OCI-LY1 (cell line): ENCODE measurements at regions not wholly inside any gene's neighbourhood (a gene's known extent, or its start where the extent isn't known, plus 50 kb on each side); places are given as distances from the start of the nearest gene placed in this dataset.

Experiments used
- EZH2 ChIP-seq: fragments of 200-600 bp; sonication (generic), shearing (Covaris generic); IDR thresholded peaks from 2 replicates; pipeline ENCODE4 v1.8.0; 2017; ENCODE audit warnings: borderline replicate concordance, mixed run types, mild to moderate bottlenecking, antibody characterized with exemption, low read length, moderate library complexity, mixed read lengths
- TF ChIP-seq, protein P1 (sequence below): fragments of 200-600 bp; sonication (generic), shearing (Covaris generic); IDR thresholded peaks from 2 replicates; pipeline ENCODE4 v1.5.1; 2017; ENCODE audit warnings: mild to moderate bottlenecking, antibody characterized with exemption, low read length, moderate library complexity, mixed read lengths

DNA sequence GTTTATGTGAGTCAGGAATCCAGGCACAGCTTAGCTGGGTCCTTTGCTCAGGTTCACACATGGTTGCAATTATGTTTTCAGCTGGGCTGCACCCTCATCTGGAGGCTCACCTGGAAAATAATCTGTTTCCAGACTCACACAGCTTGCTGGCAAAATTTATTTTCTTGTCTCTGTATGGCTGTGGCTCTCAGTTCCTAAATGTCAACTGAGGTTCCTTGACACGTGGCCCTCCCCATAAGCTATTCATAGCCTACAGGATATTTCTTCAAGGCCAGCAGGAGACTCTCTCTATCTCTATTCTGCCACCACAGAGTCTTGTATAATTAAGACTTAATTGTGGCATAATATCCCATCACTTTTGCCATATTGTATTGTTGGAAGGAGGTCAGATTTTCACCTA, 732.0 kb downstream of the CDH18 start:
- TF ChIP-seq, protein P1, sequence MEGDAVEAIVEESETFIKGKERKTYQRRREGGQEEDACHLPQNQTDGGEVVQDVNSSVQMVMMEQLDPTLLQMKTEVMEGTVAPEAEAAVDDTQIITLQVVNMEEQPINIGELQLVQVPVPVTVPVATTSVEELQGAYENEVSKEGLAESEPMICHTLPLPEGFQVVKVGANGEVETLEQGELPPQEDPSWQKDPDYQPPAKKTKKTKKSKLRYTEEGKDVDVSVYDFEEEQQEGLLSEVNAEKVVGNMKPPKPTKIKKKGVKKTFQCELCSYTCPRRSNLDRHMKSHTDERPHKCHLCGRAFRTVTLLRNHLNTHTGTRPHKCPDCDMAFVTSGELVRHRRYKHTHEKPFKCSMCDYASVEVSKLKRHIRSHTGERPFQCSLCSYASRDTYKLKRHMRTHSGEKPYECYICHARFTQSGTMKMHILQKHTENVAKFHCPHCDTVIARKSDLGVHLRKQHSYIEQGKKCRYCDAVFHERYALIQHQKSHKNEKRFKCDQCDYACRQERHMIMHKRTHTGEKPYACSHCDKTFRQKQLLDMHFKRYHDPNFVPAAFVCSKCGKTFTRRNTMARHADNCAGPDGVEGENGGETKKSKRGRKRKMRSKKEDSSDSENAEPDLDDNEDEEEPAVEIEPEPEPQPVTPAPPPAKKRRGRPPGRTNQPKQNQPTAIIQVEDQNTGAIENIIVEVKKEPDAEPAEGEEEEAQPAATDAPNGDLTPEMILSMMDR, result no peak
- TF ChIP-seq EZH2, result no peak
